ENCODE measurements at regions not wholly inside any gene's neighbourhood (a gene's known extent, or its start where the extent isn't known, plus 50 kb on each side); places are given as distances from the start of the nearest gene placed in this dataset.

DNA sequence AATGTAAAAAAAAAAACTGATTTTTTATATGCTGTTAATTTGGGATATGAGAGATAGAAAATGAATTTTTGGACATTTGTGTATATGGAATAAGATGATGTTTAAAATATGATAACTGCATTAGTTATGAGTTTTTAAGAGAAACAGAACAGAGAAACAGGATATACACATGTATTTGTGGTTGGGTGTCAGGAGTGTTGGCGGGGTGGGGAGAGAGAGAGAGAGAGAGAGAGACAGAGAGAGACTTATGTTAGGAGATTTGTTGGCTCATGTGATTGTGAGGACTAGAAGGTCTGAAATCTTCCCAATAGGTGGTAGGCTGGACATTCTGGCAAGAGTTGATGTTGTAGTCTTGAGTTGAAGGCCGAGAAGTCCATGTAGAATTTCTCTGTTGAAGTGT is 1121.6 kb upstream of the GBE1 start:
- TF ChIP-seq, protein P1, sequence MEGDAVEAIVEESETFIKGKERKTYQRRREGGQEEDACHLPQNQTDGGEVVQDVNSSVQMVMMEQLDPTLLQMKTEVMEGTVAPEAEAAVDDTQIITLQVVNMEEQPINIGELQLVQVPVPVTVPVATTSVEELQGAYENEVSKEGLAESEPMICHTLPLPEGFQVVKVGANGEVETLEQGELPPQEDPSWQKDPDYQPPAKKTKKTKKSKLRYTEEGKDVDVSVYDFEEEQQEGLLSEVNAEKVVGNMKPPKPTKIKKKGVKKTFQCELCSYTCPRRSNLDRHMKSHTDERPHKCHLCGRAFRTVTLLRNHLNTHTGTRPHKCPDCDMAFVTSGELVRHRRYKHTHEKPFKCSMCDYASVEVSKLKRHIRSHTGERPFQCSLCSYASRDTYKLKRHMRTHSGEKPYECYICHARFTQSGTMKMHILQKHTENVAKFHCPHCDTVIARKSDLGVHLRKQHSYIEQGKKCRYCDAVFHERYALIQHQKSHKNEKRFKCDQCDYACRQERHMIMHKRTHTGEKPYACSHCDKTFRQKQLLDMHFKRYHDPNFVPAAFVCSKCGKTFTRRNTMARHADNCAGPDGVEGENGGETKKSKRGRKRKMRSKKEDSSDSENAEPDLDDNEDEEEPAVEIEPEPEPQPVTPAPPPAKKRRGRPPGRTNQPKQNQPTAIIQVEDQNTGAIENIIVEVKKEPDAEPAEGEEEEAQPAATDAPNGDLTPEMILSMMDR (conservative IDR thresholded peaks at IDR 0.05; ENCODE audit: low read depth, low read length): no peak
- TF ChIP-seq EZH2 (IDR thresholded peaks at IDR 0.05; ENCODE audit: low read length, unreplicated experiment) (no peak), EZH2phosphoT487 (IDR thresholded peaks at IDR 0.05; ENCODE audit: borderline replicate concordance, low read length) (no peak)

Measured in PC-3 (cell line).